ENCODE measurements at regions not wholly inside any gene's neighbourhood (a gene's known extent, or its start where the extent isn't known, plus 50 kb on each side); places are given as distances from the start of the nearest gene placed in this dataset.

GRCh38 chr9:81174023-81174422 is 515.3 kb downstream of the TLE1 start:
- TF ChIP-seq CTCF (IDR thresholded peaks at IDR 0.05) (no peak), EZH2phosphoT487 (IDR thresholded peaks at IDR 0.05) (no peak), EZH2 (IDR thresholded peaks at IDR 0.05) (no peak)

Data from neural progenitor cell (in vitro differentiated cells).